ENCODE measurements at regions not wholly inside any gene's neighbourhood (a gene's known extent, or its start where the extent isn't known, plus 50 kb on each side); places are given as distances from the start of the nearest gene placed in this dataset.

GRCh38 chr1:208748387-208749165 lies 504.4 kb upstream of the PLXNA2 start:
- ATAC-seq = no peak
- ChIA-PET CTCF (no interaction called here), POLR2A (no interaction called here)
- DNase-seq = no peak
- H3K9me3 Mint-ChIP-seq = peaks cover 6% of the 10 kb centered on the region
- H3K27ac Mint-ChIP-seq = no peak overlapping the region
- H3K4me1 Mint-ChIP-seq (ENCODE audit: low read depth) = no peaks in the 10 kb centered on the region
- TF ChIP-seq CTCF (IDR thresholded peaks at IDR 0.05) = no peak
- intact Hi-C loops (cut with micrococcal nuclease) = no loop called here
- H3K4me3 Mint-ChIP-seq = no peak overlapping the region
- no peaks in the 10 kb centered on the region for H3K27me3 Mint-ChIP-seq
- H3K36me3 Mint-ChIP-seq (ENCODE audit: low read depth) = no peaks in the 10 kb centered on the region

- ChIA-PET POLR2A (no interaction called here), CTCF (no interaction called here)
- no peak overlapping the region for H3K4me3 Mint-ChIP-seq
- intact Hi-C loops (cut with micrococcal nuclease) = no loop called here
- DNase-seq (no peak), ATAC-seq (no peak)
- peaks cover 3% of the 10 kb centered on the region for H3K27me3 Mint-ChIP-seq
- no peak overlapping the region for H3K27ac Mint-ChIP-seq
- no peaks in the 10 kb centered on the region for H3K36me3 Mint-ChIP-seq (ENCODE audit: low read depth)
- no peaks in the 10 kb centered on the region for H3K4me1 Mint-ChIP-seq (ENCODE audit: low read depth)
- TF ChIP-seq CTCF (IDR thresholded peaks at IDR 0.05) = no peak
- H3K9me3 Mint-ChIP-seq = no peaks in the 10 kb centered on the region
Measured at GRCh38 chr1:208756339-208756981, 512.3 kb upstream of the PLXNA2 start.

GRCh38 chr1:208757846-208758245 lies 513.7 kb upstream of the PLXNA2 start:
- H3K36me3 Mint-ChIP-seq (ENCODE audit: low read depth) = no peaks in the 10 kb centered on the region

GRCh38 chr1:208759255-208759654 lies 515.1 kb upstream of the PLXNA2 start:
- Mint-ChIP-seq H3K27ac (no peak overlapping the region), H3K36me3 (ENCODE audit: low read depth) (no peaks in the 10 kb centered on the region), H3K4me3 (no peak overlapping the region), H3K4me1 (ENCODE audit: low read depth) (no peaks in the 10 kb centered on the region), H3K9me3 (no peaks in the 10 kb centered on the region), H3K27me3 (peaks cover 3% of the 10 kb centered on the region)
- DNase-seq (no peak), ATAC-seq (no peak)
- intact Hi-C loops (cut with micrococcal nuclease) = no loop called here
- ChIA-PET POLR2A (interaction anchor here (1.0 kb wide), 1 partner anchor 25 kb away, joined by 3 read pairs; no protein-coding TSS in a partner anchor), CTCF (no interaction called here)
- TF ChIP-seq CTCF (IDR thresholded peaks at IDR 0.05) = no peak

More at GRCh38 chr1:208757846-208758245, 513.7 kb upstream of the PLXNA2 start:
- Mint-ChIP-seq H3K9me3 (no peaks in the 10 kb centered on the region), H3K4me3 (no peak overlapping the region), H3K4me1 (ENCODE audit: low read depth) (no peaks in the 10 kb centered on the region), H3K27me3 (peaks cover 3% of the 10 kb centered on the region), H3K27ac (no peak overlapping the region)
- intact Hi-C loops (cut with micrococcal nuclease) = no loop called here
- no peak for TF ChIP-seq CTCF (IDR thresholded peaks at IDR 0.05)
- DNase-seq (no peak), ATAC-seq (no peak)
- ChIA-PET POLR2A (no interaction called here), CTCF (no interaction called here)

GRCh38 chr1:208763971-208764370 lies 519.8 kb upstream of the PLXNA2 start:
- no peaks in the 10 kb centered on the region for H3K27me3 Mint-ChIP-seq
- no peaks in the 10 kb centered on the region for H3K4me1 Mint-ChIP-seq (ENCODE audit: low read depth)
- ATAC-seq (no peak), DNase-seq (no peak)
- ChIA-PET CTCF (no interaction called here), POLR2A (no interaction called here)
- H3K27ac Mint-ChIP-seq = no peak overlapping the region
- TF ChIP-seq CTCF (IDR thresholded peaks at IDR 0.05) = no peak
- no peak overlapping the region for H3K4me3 Mint-ChIP-seq
- intact Hi-C loops (cut with micrococcal nuclease) = no loop called here
- H3K9me3 Mint-ChIP-seq = no peaks in the 10 kb centered on the region
- H3K36me3 Mint-ChIP-seq (ENCODE audit: low read depth) = no peaks in the 10 kb centered on the region
